T-helper 2 cell treated with Interferon-gamma antibody and Interleukin-4, amounts not matched to agents 100 ng/mL and 5 ng/mL, for 36 hours (primary cell): ENCODE measurements at regions not wholly inside any gene's neighbourhood (a gene's known extent, or its start where the extent isn't known, plus 50 kb on each side); places are given as distances from the start of the nearest gene placed in this dataset.

ENCODE experiments used
- intact Hi-C: fragments of 100-400 bp; cut with micrococcal nuclease; formaldehyde crosslinking; loops from one replicate; pipeline ENCODE4 v1.15.1; 2023

DNA sequence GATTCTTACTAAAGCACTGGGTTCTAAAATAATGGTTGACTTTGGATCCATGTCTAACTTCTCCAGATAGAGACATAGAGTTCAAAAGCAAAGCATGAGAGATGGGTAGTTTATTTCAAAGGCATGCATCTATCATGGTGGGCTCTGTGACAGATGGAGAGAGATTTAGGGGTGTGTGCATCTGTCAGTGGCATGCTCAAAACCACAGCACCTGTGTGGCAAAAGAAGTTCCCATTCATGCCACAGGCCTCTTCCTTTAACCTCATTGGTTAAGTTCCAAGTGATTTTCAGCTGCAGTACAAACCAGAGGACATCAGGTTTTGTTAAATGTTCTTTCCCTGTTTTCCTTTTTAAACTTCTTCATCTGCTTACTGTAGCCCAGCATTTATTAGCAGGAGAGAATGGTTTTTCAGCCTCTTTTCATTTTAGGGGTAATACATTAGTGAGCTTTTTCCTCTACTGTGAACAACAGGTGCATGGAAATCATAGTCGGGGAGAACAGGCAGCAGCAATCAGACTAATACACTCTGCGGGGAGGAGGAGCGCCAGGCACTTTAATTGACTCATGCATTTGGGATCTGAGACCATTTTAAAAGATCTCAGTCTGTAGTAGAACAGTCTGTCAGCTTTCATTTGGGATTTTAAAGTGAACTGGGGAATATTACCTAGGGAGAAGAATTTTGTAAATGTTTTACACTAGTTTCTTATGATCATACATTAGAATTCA is 52.4 kb upstream of the UPP2 start:
- intact Hi-C loops, result no loop called here

DNA sequence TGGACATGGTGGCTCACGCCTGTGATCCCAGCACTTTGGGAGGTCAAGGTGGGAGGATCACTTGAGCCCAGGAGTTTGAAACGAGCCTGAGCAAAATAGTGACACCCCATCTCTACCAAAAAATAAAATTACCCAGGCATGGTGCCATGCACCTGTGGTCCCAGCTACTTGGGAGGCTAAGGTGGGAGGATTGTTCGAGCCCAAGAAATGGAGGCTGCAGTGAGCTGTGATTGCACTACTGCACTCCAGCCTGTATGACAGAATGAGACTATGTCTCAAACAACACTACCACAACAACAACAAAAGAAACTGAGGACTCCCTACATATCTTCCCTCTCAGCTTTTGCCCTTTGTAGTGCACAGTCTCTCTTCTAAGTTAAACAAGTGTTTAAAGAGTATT is 53.3 kb upstream of the UPP2 start:
- intact Hi-C loops, result no loop called here

DNA sequence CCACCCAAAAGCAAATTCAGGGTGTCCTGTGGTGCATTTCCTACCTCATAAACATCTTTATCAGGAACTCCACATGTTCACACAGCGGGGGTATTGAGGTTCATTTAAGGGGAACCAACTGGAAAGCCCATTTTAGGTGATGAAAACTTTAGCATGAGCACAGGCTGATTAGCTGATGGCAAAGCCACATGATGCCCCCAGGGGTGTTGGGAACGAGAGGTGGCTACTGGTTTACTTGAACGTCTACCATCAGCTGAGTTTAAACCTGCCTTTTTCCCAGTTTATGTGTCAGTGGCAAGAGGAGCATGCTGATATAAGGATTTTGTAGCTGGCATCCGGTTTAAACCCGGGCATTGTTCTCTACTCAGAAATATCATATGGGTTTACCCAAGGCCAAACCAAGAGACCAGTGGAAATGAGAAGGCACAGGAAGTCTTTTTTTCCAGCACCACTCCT is 54.5 kb upstream of the UPP2 start:
- intact Hi-C loops, result no loop called here

GRCh38 chr2:158046121-158046880 is 55.4 kb upstream of the UPP2 start:
- intact Hi-C loops, result no loop called here

GRCh38 chr2:158045362-158045761 is 56.3 kb upstream of the UPP2 start:
- intact Hi-C loops, result no loop called here

DNA sequence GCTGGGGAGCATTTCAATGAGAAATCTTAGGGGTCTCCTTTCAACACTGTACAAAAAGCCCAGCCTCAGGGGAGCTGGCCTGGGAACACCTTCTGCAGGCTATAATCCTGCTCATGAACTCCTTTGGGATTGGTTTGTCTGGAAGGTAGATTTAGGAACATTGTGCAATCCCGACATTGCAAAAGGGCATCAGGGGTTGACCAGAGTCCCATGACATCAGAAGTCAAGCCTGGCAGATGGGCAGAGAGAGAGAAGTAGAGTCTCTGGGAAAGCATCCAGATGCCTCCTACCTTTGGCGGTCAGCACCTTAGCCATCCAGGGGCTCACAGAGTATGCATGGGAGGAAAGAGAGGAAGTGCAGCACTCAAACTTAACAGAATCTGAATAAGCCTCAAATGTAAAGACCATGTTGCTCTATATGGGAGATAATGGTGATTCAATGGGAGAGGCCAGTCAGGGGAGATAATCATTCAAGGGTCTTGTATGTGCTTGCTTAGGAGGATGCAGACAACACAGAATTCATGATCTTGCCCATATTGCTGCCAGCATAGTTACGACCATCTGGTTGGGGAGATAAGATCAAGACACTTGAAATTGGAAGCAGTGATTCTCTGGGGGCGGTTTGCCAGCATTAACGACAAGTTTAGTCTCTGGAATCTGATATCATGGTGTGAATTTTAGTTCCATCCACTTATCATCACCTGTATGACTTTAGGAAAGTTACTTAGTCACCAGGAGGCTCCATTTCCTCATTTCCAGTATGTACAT is 58.3 kb upstream of the UPP2 start:
- intact Hi-C loops, result no loop called here

- intact Hi-C loops, result no loop called here
These were observed 59.0 kb upstream of the UPP2 start for GRCh38 chr2:158042666-158043065.

GRCh38 chr2:158042245-158042644 is 59.4 kb upstream of the UPP2 start:
- intact Hi-C loops, result no loop called here

DNA sequence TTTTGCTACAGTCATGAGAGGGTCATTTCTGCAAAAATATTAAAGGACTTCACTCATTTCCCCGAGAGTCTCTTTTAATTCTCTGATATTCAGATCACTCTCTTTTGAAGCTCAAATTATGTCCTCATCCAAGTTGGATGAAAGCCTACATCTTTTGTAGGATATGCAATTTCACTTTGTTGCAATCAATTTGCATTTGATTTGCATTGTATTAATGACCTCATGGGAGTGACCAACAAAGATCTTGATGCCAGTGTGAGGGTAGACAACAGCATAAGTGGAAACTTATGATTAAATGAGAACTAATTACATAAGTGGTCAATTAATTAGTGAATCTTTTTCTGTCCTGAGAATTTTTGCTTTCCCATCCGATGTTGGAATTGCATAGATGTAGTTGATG is 60.3 kb upstream of the UPP2 start:
- intact Hi-C loops, result no loop called here

DNA sequence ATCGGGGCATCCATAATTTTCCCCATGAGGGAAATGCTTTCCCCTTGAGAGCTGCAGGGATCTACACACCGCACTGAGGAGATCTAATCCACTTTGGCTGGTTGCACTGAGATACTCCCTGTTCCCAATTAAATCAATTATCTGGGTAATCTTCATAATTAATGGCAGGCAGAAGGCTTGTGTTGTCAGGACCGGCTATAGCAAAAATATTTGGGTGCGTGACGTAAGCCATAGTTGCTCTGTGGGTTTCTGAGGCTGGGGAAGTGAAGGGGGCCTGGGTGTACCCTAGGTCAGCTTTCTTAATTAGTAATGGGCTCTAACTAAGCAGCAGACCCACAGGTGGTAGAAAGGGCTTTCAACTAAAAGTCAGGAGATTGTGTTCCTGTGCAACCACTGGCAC is 62.8 kb upstream of the UPP2 start:
- intact Hi-C loops, result no loop called here

DNA sequence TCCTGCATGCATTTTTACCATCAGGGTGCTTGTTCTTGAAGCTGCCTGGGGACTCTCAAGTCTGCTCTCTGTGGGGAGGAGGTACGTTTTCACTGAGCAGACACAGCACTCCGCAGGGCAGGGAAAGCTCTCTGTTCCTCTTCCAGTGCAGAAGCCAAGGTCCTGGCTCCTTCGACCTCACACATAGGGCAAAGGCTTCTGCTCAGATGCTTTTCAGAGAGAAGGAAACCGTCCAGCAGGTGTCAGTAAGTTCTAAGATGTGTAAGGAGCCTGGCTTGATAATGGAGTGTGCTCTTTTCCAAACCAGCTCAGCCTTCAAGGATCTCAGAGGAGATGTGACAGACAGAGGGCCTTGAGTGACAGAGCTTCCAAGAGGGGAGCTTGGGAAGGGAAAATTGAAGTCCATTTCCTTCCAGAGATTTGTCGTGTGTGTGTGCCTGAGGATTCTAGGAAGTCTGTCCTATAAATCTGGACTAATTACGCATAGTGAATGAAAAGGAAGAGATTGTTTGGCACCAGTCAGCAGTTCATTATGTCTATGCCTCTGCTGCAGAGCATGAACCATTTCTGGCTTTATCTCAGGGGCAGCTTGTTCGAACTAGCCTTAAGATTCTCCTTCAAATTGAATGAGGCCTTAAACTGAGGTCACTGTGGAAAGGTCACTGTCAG is 67.3 kb upstream of the UPP2 start:
- intact Hi-C loops, result loop anchor here (1.0 kb wide), 1 partner anchor 711 kb away; no protein-coding TSS in a partner anchor

- intact Hi-C loops, result no loop called here
These were observed 70.3 kb upstream of the UPP2 start for GRCh38 chr2:158031371-158031770.

DNA sequence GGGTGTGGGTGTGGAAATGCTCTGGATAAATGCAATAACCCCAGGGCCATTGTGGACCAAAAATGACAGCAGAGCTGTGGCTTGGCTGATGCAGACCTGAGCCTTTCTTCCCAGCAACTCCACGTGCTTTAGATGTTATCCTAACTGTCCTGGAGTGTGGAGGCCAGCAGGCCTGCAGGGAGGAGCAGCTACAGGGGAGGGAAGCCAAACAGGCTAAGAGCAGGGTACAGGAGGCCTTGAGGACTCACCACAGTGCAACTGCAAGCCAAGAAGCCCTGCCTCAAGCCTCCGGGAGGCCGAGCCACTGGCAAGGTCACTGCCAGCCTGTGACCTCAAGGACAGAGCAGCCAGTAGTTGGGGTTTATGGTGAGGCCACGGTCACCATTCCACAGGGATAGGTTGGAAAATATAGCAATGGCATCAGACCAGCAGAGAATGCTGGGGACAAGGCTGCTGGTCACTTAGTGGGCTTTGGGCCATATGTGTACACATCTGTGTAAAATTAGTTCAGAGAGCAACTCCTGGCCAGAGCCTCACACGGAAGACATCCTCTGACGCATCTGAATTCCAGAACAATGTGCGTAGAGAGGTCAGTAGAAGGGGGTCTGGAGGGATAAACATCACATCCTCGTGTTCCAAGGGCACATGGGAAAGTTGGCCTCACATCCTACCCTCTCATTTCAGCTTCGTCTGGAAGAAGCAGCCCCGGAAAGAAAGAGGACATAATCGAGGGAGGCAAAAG is 76.2 kb upstream of the UPP2 start:
- intact Hi-C loops, result no loop called here

DNA sequence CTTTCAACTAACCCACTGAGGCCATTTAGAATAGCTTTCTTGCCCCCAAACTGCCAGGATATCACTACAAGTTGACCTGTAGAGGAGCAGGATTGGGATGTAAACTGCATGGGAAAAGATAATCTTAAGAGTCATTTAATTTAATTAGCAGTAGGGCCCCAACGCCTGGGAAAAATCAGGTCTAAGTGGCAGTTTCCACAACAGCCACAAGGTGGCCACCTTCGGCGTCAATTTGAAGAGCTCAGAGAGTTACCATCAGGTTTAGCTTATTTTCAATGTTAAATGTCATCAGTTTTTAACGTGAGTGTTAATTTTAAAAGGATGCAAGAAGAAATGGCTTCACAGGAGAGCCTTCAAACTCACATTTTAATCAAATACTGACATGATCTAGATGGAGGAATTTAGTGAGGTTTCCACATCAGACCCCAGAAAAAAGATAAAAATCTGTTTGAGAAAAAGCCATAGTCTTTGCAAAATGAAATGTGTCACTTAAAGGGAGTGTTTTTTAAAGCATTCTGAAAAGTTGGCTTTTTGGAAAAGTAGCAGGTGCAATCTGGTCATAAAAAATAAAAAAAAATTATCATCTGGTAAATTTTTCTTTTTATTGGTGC is 77.3 kb upstream of the UPP2 start:
- intact Hi-C loops, result loop anchor here (1.0 kb wide), 2 partner anchors 721 to 730 kb away; no protein-coding TSS in a partner anchor

GRCh38 chr2:158022888-158023287 is 78.8 kb upstream of the UPP2 start:
- intact Hi-C loops, result no loop called here

- intact Hi-C loops, result no loop called here
These were observed 80.5 kb upstream of the UPP2 start for GRCh38 chr2:158021226-158021625.

GRCh38 chr2:158015428-158016076 is 86.1 kb upstream of the UPP2 start:
- intact Hi-C loops, result no loop called here

DNA sequence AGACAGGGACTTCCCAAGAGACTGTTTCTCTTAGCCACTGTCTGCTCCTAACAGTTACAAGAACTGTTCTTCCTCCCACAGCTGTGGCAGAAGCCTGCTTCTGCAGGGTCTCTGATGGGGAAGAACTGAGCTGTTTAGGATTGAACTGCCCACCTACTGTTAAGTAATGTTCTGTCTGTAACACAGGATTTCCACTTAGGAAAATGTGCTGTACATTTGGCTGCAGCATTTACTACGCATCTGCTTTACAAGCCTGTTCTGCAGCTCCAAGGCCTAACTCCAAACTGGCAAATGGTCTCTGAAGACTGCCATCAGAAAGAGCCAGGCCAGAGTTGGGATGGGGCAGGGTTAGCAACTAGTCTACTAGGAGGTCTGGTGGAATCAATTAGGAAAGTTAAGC is 87.8 kb upstream of the UPP2 start:
- intact Hi-C loops, result no loop called here

DNA sequence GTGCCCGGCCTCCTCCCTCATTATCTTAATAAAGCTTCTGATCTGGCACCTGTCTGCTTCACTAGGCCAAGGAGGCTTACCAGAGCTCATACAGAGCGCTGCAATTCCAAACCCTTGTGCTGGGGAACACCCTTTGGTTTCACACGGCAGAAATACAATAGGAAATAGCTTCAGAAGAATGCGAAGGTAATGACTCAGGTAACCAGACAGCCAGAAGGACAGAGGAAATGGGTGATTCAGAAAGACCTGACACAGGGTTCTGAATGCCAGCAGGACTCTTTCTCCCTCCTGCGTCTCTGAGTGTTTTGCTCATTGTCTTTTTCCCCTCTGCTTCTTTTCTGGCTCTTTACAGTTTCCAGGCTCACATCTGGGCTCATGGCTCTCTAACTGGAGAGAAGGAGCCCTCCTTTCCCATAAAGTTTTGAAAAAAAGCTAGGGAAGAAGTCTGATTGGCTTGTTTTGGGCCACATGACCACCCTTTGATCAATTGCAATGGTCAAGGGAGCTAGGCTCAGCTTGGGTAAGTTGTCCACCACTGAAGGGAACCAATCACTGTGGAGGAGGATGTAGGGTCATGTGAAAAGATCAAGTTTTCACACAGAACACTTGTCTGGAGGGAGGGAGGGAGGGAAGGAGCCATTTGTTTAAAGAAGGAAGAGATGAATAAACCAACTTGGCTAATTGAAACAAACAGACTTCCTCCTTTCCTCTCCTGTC is 90.5 kb upstream of the UPP2 start:
- intact Hi-C loops, result loop anchor here (2.0 kb wide), 2 partner anchors 134 to 382 kb away; partner anchors contain the start of genes ACVR1 and ACVR1C
